ENCODE measurements at regions not wholly inside any gene's neighbourhood (a gene's known extent, or its start where the extent isn't known, plus 50 kb on each side); places are given as distances from the start of the nearest gene placed in this dataset.

DNA sequence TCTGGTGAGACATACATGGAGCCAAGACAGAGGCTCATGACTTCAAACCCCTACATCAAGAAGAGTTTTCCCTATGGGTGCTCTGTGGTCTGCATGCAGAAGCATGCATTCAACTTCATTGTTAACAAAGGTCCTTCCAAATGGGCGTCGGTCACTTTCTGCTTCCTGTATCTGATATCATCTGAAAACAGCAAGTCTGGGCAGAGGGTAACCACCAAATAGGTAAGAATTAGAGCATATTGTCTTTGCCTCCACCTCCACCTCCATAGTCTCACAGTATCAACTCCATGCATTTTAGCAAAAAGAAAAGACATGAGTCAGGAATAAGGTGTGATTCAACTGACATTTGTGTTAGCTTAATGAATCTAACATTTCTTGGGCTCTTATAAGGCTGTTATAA lies 462.9 kb downstream of the DMRT2 start:
- no peaks in the 10 kb centered on the region for H3K27me3 ChIP-seq (replicated peaks in 1 of 2; ENCODE audit: control insufficient read depth in 2 of 2, extremely low read depth in 1 of 2, insufficient read depth in 2 of 2, low read length in 1 of 2)
- no peaks in the 10 kb centered on the region for H3K36me3 Mint-ChIP-seq
- DNase-seq (no peak), ATAC-seq (replicated peaks in 1 of 4) (no peak)
- no peak overlapping the region for H3K27ac ChIP-seq (ENCODE audit: low read length)
- peaks cover 10% of the 10 kb centered on the region in 2 donors for H3K27me3 Mint-ChIP-seq
- no peak overlapping the region for H3K27ac Mint-ChIP-seq
- H3K9me3 ChIP-seq: no peaks in the 10 kb centered on the region
- no peak overlapping the region for H3K4me3 Mint-ChIP-seq
- CTCF ChIA-PET: no interaction called here
- H3K36me3 ChIP-seq (ENCODE audit: control insufficient read depth in 2 of 2, extremely low read depth in 1 of 2, insufficient read depth in 1 of 2, low read length in 1 of 2): no peaks in the 10 kb centered on the region
- WGBS (ENCODE audit: insufficient coverage): no CpG with 5 or more reads among the region's 2 CpGs
- no peaks in the 10 kb centered on the region for H3K4me1 Mint-ChIP-seq
- POLR2A ChIA-PET: no interaction called here
- no peaks in the 10 kb centered on the region for H3K4me1 ChIP-seq (ENCODE audit: control insufficient read depth in 1 of 2, extremely low read depth in 1 of 2, insufficient read depth in 2 of 2, low read length in 2 of 2)
- H3K4me3 ChIP-seq (ENCODE audit: control insufficient read depth in 1 of 2, extremely low read depth in 1 of 2, low read length in 1 of 2): no peak overlapping the region
- H3K9me3 Mint-ChIP-seq: no peaks in the 10 kb centered on the region

DNA sequence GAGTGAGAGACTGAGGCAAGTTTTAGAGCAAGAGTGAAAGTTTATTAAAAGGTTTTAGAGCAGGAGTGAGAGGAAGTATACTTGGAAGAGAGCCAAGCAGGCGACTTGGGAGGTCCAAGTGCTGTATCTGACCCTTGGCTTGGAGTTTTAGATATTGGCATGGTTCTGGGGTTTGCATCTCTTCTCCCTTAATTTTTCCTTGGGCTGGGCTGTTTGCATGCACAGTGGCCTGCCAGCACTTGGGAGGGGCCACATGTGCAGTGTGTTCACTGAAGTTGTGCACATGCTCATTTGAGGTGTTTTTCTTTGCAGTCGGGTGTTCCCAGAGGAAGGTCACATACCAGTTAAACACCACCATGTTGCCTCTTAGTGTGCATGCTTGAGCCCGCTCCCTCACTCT lies 464.1 kb downstream of the DMRT2 start:
- no peak overlapping the region for H3K4me3 Mint-ChIP-seq
- POLR2A ChIA-PET: no interaction called here
- H3K36me3 Mint-ChIP-seq: no peaks in the 10 kb centered on the region

DNA sequence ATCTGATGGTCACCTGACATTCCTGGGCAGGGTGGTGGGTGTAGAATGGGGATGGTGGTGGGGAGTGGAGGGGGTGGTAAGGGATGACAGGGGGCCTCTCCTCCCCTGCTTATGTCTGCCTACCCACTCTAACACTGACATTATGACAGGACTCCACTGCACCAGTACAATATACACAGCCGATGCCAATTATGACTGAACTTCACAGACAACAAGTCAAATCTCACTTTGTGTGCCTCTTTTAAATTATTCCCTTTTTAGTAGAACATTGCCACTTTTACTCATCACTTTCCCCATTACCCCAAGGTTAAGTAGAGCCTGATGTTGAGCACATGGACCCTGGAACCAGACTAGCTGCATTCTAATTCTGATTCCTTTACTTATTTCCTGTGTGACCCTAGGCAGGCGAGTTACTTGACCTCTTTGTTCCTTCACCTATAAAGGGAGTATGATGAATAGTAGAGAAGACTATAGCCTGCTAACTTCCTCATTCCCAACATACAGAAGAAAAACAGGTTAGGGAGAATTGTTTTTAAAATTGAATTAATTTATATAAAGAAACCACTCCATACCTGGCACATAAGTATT lies 464.7 kb downstream of the DMRT2 start:
- H3K4me3 ChIP-seq (ENCODE audit: control insufficient read depth in 1 of 2, extremely low read depth in 1 of 2, low read length in 1 of 2): no peak overlapping the region
- no peak for ATAC-seq (replicated peaks in 1 of 4)
- CTCF ChIA-PET: no interaction called here
- no peaks in the 10 kb centered on the region for H3K9me3 ChIP-seq
- H3K9me3 Mint-ChIP-seq: no peaks in the 10 kb centered on the region
- H3K27me3 Mint-ChIP-seq: peaks cover 10% of the 10 kb centered on the region in 2 donors
- H3K4me1 Mint-ChIP-seq: no peaks in the 10 kb centered on the region
- no peak overlapping the region for H3K4me3 Mint-ChIP-seq
- no peaks in the 10 kb centered on the region for H3K4me1 ChIP-seq (ENCODE audit: control insufficient read depth in 1 of 2, extremely low read depth in 1 of 2, insufficient read depth in 2 of 2, low read length in 2 of 2)
- no peaks in the 10 kb centered on the region for H3K36me3 Mint-ChIP-seq
- POLR2A ChIA-PET: no interaction called here
- H3K36me3 ChIP-seq (ENCODE audit: control insufficient read depth in 2 of 2, extremely low read depth in 1 of 2, insufficient read depth in 1 of 2, low read length in 1 of 2): no peaks in the 10 kb centered on the region
- H3K27ac ChIP-seq (ENCODE audit: low read length): no peak overlapping the region
- H3K27ac Mint-ChIP-seq: no peak overlapping the region
- DNase-seq: no peak
- no peaks in the 10 kb centered on the region for H3K27me3 ChIP-seq (replicated peaks in 1 of 2; ENCODE audit: control insufficient read depth in 2 of 2, extremely low read depth in 1 of 2, insufficient read depth in 2 of 2, low read length in 1 of 2)
- WGBS (ENCODE audit: insufficient coverage): 83% methylated on average over 1 of the region's 2 CpGs

More for the DNA sequence above, 464.1 kb downstream of the DMRT2 start:
- no peak overlapping the region for H3K27ac Mint-ChIP-seq
- H3K27me3 Mint-ChIP-seq: peaks cover 10% of the 10 kb centered on the region in 2 donors
- Histone ChIP-seq H3K27me3 (replicated peaks in 1 of 2; ENCODE audit: control insufficient read depth in 2 of 2, extremely low read depth in 1 of 2, insufficient read depth in 2 of 2, low read length in 1 of 2) (no peaks in the 10 kb centered on the region), H3K4me3 (ENCODE audit: control insufficient read depth in 1 of 2, extremely low read depth in 1 of 2, low read length in 1 of 2) (no peak overlapping the region), H3K27ac (ENCODE audit: low read length) (no peak overlapping the region), H3K4me1 (ENCODE audit: control insufficient read depth in 1 of 2, extremely low read depth in 1 of 2, insufficient read depth in 2 of 2, low read length in 2 of 2) (no peaks in the 10 kb centered on the region), H3K36me3 (ENCODE audit: control insufficient read depth in 2 of 2, extremely low read depth in 1 of 2, insufficient read depth in 1 of 2, low read length in 1 of 2) (no peaks in the 10 kb centered on the region), H3K9me3 (no peaks in the 10 kb centered on the region)
- no peak for ATAC-seq (replicated peaks in 1 of 4)
- no peak for DNase-seq
- no peaks in the 10 kb centered on the region for H3K4me1 Mint-ChIP-seq
- CTCF ChIA-PET: no interaction called here
- WGBS (ENCODE audit: insufficient coverage): 20% methylated on average over 1 of the region's 3 CpGs
- no peaks in the 10 kb centered on the region for H3K9me3 Mint-ChIP-seq

DNA sequence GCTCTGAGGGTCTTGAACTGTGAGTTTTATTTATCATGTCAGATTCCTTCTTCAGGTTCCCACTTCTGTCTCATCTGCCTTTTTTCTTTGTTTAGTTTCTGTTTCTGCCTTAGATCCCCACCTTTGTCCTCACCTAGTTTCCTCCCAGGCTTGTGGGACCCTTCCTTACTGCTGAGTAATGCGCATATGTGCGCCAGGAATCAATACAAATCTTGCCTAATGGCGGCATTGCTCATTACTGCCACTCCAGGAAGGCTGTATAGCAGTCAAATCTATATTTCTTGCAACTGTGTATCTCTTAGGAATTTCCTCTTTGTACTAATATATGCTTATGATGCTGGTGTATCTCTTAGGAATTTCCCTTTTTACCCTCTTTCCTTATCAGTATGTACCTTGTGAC lies 465.4 kb downstream of the DMRT2 start:
- Histone ChIP-seq H3K4me1 (ENCODE audit: control insufficient read depth in 1 of 2, extremely low read depth in 1 of 2, insufficient read depth in 2 of 2, low read length in 2 of 2) (no peaks in the 10 kb centered on the region), H3K27me3 (replicated peaks in 1 of 2; ENCODE audit: control insufficient read depth in 2 of 2, extremely low read depth in 1 of 2, insufficient read depth in 2 of 2, low read length in 1 of 2) (no peaks in the 10 kb centered on the region), H3K9me3 (no peaks in the 10 kb centered on the region), H3K36me3 (ENCODE audit: control insufficient read depth in 2 of 2, extremely low read depth in 1 of 2, insufficient read depth in 1 of 2, low read length in 1 of 2) (no peaks in the 10 kb centered on the region), H3K4me3 (ENCODE audit: control insufficient read depth in 1 of 2, extremely low read depth in 1 of 2, low read length in 1 of 2) (no peak overlapping the region), H3K27ac (ENCODE audit: low read length) (no peak overlapping the region)
- Mint-ChIP-seq H3K4me3 (no peak overlapping the region), H3K36me3 (no peaks in the 10 kb centered on the region), H3K27ac (no peak overlapping the region), H3K9me3 (no peaks in the 10 kb centered on the region), H3K4me1 (no peaks in the 10 kb centered on the region), H3K27me3 (peaks cover 10% of the 10 kb centered on the region in 2 donors)
- DNase-seq (no peak), ATAC-seq (replicated peaks in 1 of 4) (no peak)
- ChIA-PET POLR2A (no interaction called here), CTCF (no interaction called here)
- 88% methylated on average over 3 of the region's 3 CpGs for WGBS (ENCODE audit: insufficient coverage)

DNA sequence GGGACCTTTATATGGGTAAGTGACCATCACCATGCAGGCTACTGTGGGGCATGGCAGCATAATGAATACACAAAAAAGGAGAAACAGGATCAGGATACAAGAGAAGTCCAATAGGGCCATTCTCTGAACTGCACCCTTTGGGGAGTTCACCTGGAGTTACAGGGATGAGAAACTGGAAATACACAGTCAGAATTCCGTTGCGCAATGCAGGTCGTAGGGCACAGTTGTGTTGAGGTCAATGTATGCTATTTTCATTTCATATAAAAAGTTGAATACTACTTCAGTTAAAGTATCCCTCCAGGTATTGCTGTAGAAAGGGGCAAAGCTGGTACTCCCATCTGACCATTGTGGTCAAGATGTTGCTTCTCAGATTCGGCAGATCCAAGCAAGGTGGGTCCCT lies 471.4 kb downstream of the DMRT2 start:
- Histone ChIP-seq H3K27me3 (replicated peaks in 1 of 2; ENCODE audit: control insufficient read depth in 2 of 2, extremely low read depth in 1 of 2, insufficient read depth in 2 of 2, low read length in 1 of 2) (no peaks in the 10 kb centered on the region), H3K4me1 (ENCODE audit: control insufficient read depth in 1 of 2, extremely low read depth in 1 of 2, insufficient read depth in 2 of 2, low read length in 2 of 2) (no peaks in the 10 kb centered on the region), H3K4me3 (ENCODE audit: control insufficient read depth in 1 of 2, extremely low read depth in 1 of 2, low read length in 1 of 2) (no peak overlapping the region), H3K27ac (ENCODE audit: low read length) (no peak overlapping the region), H3K36me3 (ENCODE audit: control insufficient read depth in 2 of 2, extremely low read depth in 1 of 2, insufficient read depth in 1 of 2, low read length in 1 of 2) (no peaks in the 10 kb centered on the region), H3K9me3 (no peaks in the 10 kb centered on the region)
- ChIA-PET CTCF (no interaction called here), POLR2A (no interaction called here)
- DNase-seq: no peak
- no peak for ATAC-seq (replicated peaks in 1 of 4)
- H3K36me3 Mint-ChIP-seq: no peaks in the 10 kb centered on the region
- H3K9me3 Mint-ChIP-seq: peaks cover 0 to 4% (median 0%) of the 10 kb centered on the region in 3 donors
- H3K27ac Mint-ChIP-seq: no peak overlapping the region
- H3K27me3 Mint-ChIP-seq: no peaks in the 10 kb centered on the region
- H3K4me1 Mint-ChIP-seq: no peaks in the 10 kb centered on the region
- no peak overlapping the region for H3K4me3 Mint-ChIP-seq
- WGBS (ENCODE audit: insufficient coverage): 80% methylated on average over 1 of the region's 4 CpGs

DNA sequence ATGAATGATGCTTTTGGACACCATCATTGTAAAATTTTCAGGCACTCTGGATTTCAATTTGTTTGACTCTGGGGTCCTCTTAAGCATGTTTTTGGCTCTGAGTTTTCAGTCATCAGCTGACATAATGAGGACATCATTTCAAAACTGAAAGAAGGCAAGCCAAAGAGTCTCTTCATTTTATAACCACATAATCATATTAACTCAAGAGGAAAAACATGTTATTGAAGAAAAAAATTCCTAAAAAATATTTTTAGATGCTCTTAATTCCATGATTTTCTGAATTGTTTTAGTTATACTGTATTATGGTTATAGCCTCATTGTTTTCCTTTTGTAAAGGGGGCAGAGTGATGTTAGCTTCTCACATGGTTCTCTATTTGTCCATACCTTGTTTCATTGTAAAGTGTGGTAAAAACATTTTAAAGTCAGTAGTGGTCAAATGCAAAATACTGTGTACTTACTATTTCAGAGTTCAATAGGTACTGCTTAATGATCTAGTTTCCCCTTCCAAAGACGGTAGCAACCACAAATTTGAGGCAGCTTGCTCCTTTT lies 472.1 kb downstream of the DMRT2 start:
- CTCF ChIA-PET: no interaction called here
- Mint-ChIP-seq H3K4me1 (no peaks in the 10 kb centered on the region), H3K4me3 (no peak overlapping the region), H3K36me3 (no peaks in the 10 kb centered on the region), H3K27ac (no peak overlapping the region), H3K9me3 (peaks cover 0 to 4% (median 0%) of the 10 kb centered on the region in 3 donors), H3K27me3 (no peaks in the 10 kb centered on the region)
- no peaks in the 10 kb centered on the region for H3K4me1 ChIP-seq (ENCODE audit: control insufficient read depth in 1 of 2, extremely low read depth in 1 of 2, insufficient read depth in 2 of 2, low read length in 2 of 2)
- H3K27me3 ChIP-seq (replicated peaks in 1 of 2; ENCODE audit: control insufficient read depth in 2 of 2, extremely low read depth in 1 of 2, insufficient read depth in 2 of 2, low read length in 1 of 2): no peaks in the 10 kb centered on the region
- no peaks in the 10 kb centered on the region for H3K9me3 ChIP-seq
- no CpG with 5 or more reads among the region's 1 CpG for WGBS (ENCODE audit: insufficient coverage)
- DNase-seq: no peak
- no peak for ATAC-seq (replicated peaks in 1 of 4)
- POLR2A ChIA-PET: no interaction called here
- no peak overlapping the region for H3K4me3 ChIP-seq (ENCODE audit: control insufficient read depth in 1 of 2, extremely low read depth in 1 of 2, low read length in 1 of 2)
- no peak overlapping the region for H3K27ac ChIP-seq (ENCODE audit: low read length)
- H3K36me3 ChIP-seq (ENCODE audit: control insufficient read depth in 2 of 2, extremely low read depth in 1 of 2, insufficient read depth in 1 of 2, low read length in 1 of 2): no peaks in the 10 kb centered on the region

DNA sequence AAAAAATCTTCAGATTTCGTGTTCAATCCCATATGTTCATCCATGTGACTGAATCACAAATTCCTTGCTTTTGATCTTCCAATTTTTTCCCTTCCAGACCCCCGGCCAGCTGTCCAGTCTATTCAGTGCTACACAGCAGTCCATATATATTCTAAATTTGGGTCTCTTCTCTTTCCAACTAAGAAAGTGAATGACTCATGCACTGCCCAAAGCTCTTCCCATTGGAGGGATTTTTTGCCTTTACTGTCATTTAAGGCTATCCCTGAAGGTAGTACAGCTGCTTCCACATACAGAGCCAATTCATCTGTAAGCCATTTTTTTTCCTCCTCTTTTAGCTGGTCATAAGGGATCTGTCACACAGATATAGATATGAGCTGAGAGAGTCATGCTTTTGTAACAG lies 478.3 kb downstream of the DMRT2 start:
- no peaks in the 10 kb centered on the region for H3K4me1 Mint-ChIP-seq
- Histone ChIP-seq H3K4me1 (ENCODE audit: control insufficient read depth in 1 of 2, extremely low read depth in 1 of 2, insufficient read depth in 2 of 2, low read length in 2 of 2) (no peaks in the 10 kb centered on the region), H3K27ac (ENCODE audit: low read length) (no peak overlapping the region), H3K4me3 (ENCODE audit: control insufficient read depth in 1 of 2, extremely low read depth in 1 of 2, low read length in 1 of 2) (no peak overlapping the region), H3K36me3 (ENCODE audit: control insufficient read depth in 2 of 2, extremely low read depth in 1 of 2, insufficient read depth in 1 of 2, low read length in 1 of 2) (no peaks in the 10 kb centered on the region), H3K27me3 (replicated peaks in 1 of 2; ENCODE audit: control insufficient read depth in 2 of 2, extremely low read depth in 1 of 2, insufficient read depth in 2 of 2, low read length in 1 of 2) (no peaks in the 10 kb centered on the region), H3K9me3 (no peaks in the 10 kb centered on the region)
- no peak overlapping the region for H3K27ac Mint-ChIP-seq
- CTCF ChIA-PET: no interaction called here
- no peaks in the 10 kb centered on the region for H3K36me3 Mint-ChIP-seq
- POLR2A ChIA-PET: no interaction called here
- no peaks in the 10 kb centered on the region for H3K27me3 Mint-ChIP-seq
- H3K4me3 Mint-ChIP-seq: no peak overlapping the region
- 70% methylated on average over 2 of the region's 2 CpGs for WGBS (ENCODE audit: insufficient coverage)
- DNase-seq (no peak), ATAC-seq (replicated peaks in 1 of 4) (no peak)
- H3K9me3 Mint-ChIP-seq: peaks cover 0 to 4% (median 0%) of the 10 kb centered on the region in 3 donors

Measured in T-cell (primary cell).